ENCODE measurements at regions not wholly inside any gene's neighbourhood (a gene's known extent, or its start where the extent isn't known, plus 50 kb on each side); places are given as distances from the start of the nearest gene placed in this dataset.

- Histone ChIP-seq H3K27me3 (ENCODE audit: control insufficient read depth, insufficient read depth, low read length) (no peaks in the 10 kb centered on the region), H3K9me3 (ENCODE audit: control insufficient read depth, low read length) (no peaks in the 10 kb centered on the region), H3K36me3 (ENCODE audit: control insufficient read depth, insufficient read depth, low read length) (no peaks in the 10 kb centered on the region), H3K9ac (no peak overlapping the region), H3K4me1 (no peaks in the 10 kb centered on the region), H2AFZ (no peak overlapping the region), H3K79me2 (no peaks in the 10 kb centered on the region), H3K27ac (no peak overlapping the region), H3K4me2 (ENCODE audit: low read length) (no peak overlapping the region), H3K4me3 (ENCODE audit: low read depth, low read length) (no peak overlapping the region)
- no peak for TF ChIP-seq CTCF (IDR thresholded peaks at IDR 0.05)
Measured at GRCh38 chr10:128883231-128884032, 583.6 kb upstream of the MGMT start.

- no peak overlapping the region for H3K9ac ChIP-seq
- H3K27me3 ChIP-seq (ENCODE audit: control insufficient read depth, insufficient read depth, low read length): no peaks in the 10 kb centered on the region
- H3K36me3 ChIP-seq (ENCODE audit: control insufficient read depth, insufficient read depth, low read length): no peaks in the 10 kb centered on the region
- H3K4me3 ChIP-seq (ENCODE audit: low read depth, low read length): no peak overlapping the region
- TF ChIP-seq CTCF (IDR thresholded peaks at IDR 0.05): no peak
- H3K9me3 ChIP-seq (ENCODE audit: control insufficient read depth, low read length): no peaks in the 10 kb centered on the region
- H3K79me2 ChIP-seq: no peaks in the 10 kb centered on the region
- no peak overlapping the region for H3K27ac ChIP-seq
- H2AFZ ChIP-seq: no peak overlapping the region
- no peaks in the 10 kb centered on the region for H3K4me1 ChIP-seq
- H3K4me2 ChIP-seq (ENCODE audit: low read length): no peak overlapping the region
Measured at GRCh38 chr10:128884033-128884425, 583.0 kb upstream of the MGMT start.

- no peak for TF ChIP-seq CTCF (IDR thresholded peaks at IDR 0.05)
- no peak overlapping the region for H3K4me3 ChIP-seq (ENCODE audit: low read depth, low read length)
- H3K4me1 ChIP-seq: no peaks in the 10 kb centered on the region
- no peaks in the 10 kb centered on the region for H3K27me3 ChIP-seq (ENCODE audit: control insufficient read depth, insufficient read depth, low read length)
- no peaks in the 10 kb centered on the region for H3K9me3 ChIP-seq (ENCODE audit: control insufficient read depth, low read length)
- H2AFZ ChIP-seq: no peak overlapping the region
- H3K36me3 ChIP-seq (ENCODE audit: control insufficient read depth, insufficient read depth, low read length): no peaks in the 10 kb centered on the region
- no peak overlapping the region for H3K9ac ChIP-seq
- no peak overlapping the region for H3K4me2 ChIP-seq (ENCODE audit: low read length)
- H3K27ac ChIP-seq: no peak overlapping the region
- H3K79me2 ChIP-seq: no peaks in the 10 kb centered on the region
Measured at GRCh38 chr10:128884496-128885072, 582.5 kb upstream of the MGMT start.

- Histone ChIP-seq H3K9ac (no peak overlapping the region), H3K4me1 (no peaks in the 10 kb centered on the region), H3K9me3 (ENCODE audit: control insufficient read depth, low read length) (no peaks in the 10 kb centered on the region), H3K27me3 (ENCODE audit: control insufficient read depth, insufficient read depth, low read length) (no peaks in the 10 kb centered on the region), H2AFZ (no peak overlapping the region), H3K79me2 (no peaks in the 10 kb centered on the region), H3K27ac (no peak overlapping the region), H3K4me2 (ENCODE audit: low read length) (no peak overlapping the region), H3K36me3 (ENCODE audit: control insufficient read depth, insufficient read depth, low read length) (no peaks in the 10 kb centered on the region), H3K4me3 (ENCODE audit: low read depth, low read length) (no peak overlapping the region)
- no peak for TF ChIP-seq CTCF (IDR thresholded peaks at IDR 0.05)
Measured at GRCh38 chr10:128885573-128886555, 581.2 kb upstream of the MGMT start.

Measured in parathyroid adenoma (tissue), 2 donors.